Renal pelvis (tissue), 1 donor: ENCODE measurements at regions not wholly inside any gene's neighbourhood (a gene's known extent, or its start where the extent isn't known, plus 50 kb on each side); places are given as distances from the start of the nearest gene placed in this dataset.
"Not testable (repeated sequence)": the region's sequence is repeated elsewhere in the genome, so short reads cannot be mapped to it uniquely, and the experiment has no call there.

Experiments used
- DNase-seq: peaks from one replicate; pipeline ENCODE4 v3.0.0-alpha.2; 2013

GRCh38 chr6:125354649-125355048 lies 52.9 kb upstream of the HDDC2 start:
- DNase-seq, result no peak

- no peak for DNase-seq
Measured at GRCh38 chr6:125356884-125357283, 55.1 kb upstream of the HDDC2 start.

GRCh38 chr6:125357515-125358256 lies 55.9 kb upstream of the HDDC2 start:
- no peak for DNase-seq

GRCh38 chr6:125358898-125359297 lies 57.1 kb upstream of the HDDC2 start:
- no peak for DNase-seq

- no peak for DNase-seq
Measured at GRCh38 chr6:125361868-125362267, 60.1 kb upstream of the HDDC2 start.

GRCh38 chr6:125363039-125363823 lies 61.5 kb upstream of the HDDC2 start:
- DNase-seq, result peak; percentile 61

- DNase-seq, result no peak
Measured at GRCh38 chr6:125363824-125364165, 62.0 kb upstream of the HDDC2 start.

GRCh38 chr6:125365230-125365629 lies 63.5 kb upstream of the HDDC2 start:
- DNase-seq, result no peak

- no peak for DNase-seq
Measured at GRCh38 chr6:125367036-125367782, 65.4 kb upstream of the HDDC2 start.

- DNase-seq, result no peak
Measured at GRCh38 chr6:125370343-125370742, 68.6 kb upstream of the HDDC2 start.

GRCh38 chr6:125375013-125375412 lies 73.2 kb upstream of the HDDC2 start:
- DNase-seq, result no peak

GRCh38 chr6:125375821-125376220 lies 74.1 kb upstream of the HDDC2 start:
- no peak for DNase-seq

- no peak for DNase-seq
Measured at GRCh38 chr6:125377621-125378020, 75.9 kb upstream of the HDDC2 start.

- DNase-seq, result no peak
Measured at GRCh38 chr6:125379174-125379573, 77.4 kb upstream of the HDDC2 start.

GRCh38 chr6:125380474-125380873 lies 78.7 kb upstream of the HDDC2 start:
- no peak for DNase-seq

- not testable (repeated sequence) for DNase-seq
Measured at GRCh38 chr6:125386337-125386736, 84.6 kb upstream of the HDDC2 start.

- no peak for DNase-seq
Measured at GRCh38 chr6:125392682-125393081, 90.9 kb upstream of the HDDC2 start.

- no peak for DNase-seq
Measured at GRCh38 chr6:125393449-125393858, 91.7 kb upstream of the HDDC2 start.

- no peak for DNase-seq
Measured at GRCh38 chr6:125406741-125407140, 105.0 kb upstream of the HDDC2 start.

- DNase-seq, result no peak
Measured at GRCh38 chr6:125414507-125414906, 112.7 kb upstream of the HDDC2 start.

GRCh38 chr6:125415913-125416312 lies 114.1 kb upstream of the HDDC2 start:
- no peak for DNase-seq

GRCh38 chr6:125421836-125422235 lies 120.1 kb upstream of the HDDC2 start:
- DNase-seq, result peak; percentile 16

GRCh38 chr6:125423047-125423446 lies 121.3 kb upstream of the HDDC2 start:
- DNase-seq, result no peak
